GM19463 (cell line): ENCODE measurements at regions not wholly inside any gene's neighbourhood (a gene's known extent, or its start where the extent isn't known, plus 50 kb on each side); places are given as distances from the start of the nearest gene placed in this dataset.

Experiments
- ATAC-seq: cut with Tn5 transposase; IDR thresholded peaks from one replicate; pipeline ENCODE4 v1.9.1; 2021; ENCODE audit warnings: mild to moderate bottlenecking, moderate library complexity; ENCODE audit not compliant: unreplicated experiment

DNA sequence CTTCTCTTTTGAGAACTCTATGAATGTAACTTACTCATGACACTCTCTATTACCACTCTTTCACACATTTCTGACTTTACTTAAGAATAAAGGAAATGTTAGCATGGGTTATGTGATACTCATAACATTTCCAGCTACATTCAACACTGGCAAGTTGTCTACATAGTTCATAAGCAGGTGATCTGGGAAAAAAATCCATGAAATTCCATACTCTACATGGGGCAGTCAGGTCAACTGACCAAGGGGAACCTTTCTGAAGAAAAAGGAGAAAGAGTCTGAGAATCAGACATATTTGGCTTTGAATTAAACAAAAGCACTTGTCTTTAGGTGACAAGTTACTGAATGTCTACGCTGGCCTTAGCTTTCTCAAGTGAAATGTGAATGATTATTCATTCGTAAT, 329.1 kb upstream of the ROBO1 start:
- no peak for ATAC-seq

DNA sequence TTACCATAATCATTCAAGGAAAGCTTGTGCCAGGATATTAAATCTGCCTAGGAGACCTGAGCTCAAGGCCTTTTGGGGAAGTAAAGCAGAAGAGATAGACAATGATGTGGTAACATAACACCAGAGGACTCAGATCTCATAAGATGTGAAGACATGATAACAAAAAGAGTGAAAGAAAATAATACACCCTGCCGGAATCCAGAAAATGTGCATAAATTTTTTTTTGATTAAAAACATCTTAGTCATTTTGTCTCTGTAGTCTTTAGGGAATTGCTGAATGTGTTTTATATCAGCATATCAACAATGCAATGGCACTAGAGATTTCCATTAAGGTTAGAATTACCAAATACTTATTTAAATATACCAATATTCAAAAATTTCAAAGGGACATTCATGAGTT, 326.8 kb upstream of the ROBO1 start:
- ATAC-seq = no peak

- no peak for ATAC-seq
Observed at GRCh38 chr3:80087767-80088166, 320.0 kb upstream of the ROBO1 start.

- ATAC-seq = no peak
Observed at GRCh38 chr3:80086426-80086825, 318.6 kb upstream of the ROBO1 start.

DNA sequence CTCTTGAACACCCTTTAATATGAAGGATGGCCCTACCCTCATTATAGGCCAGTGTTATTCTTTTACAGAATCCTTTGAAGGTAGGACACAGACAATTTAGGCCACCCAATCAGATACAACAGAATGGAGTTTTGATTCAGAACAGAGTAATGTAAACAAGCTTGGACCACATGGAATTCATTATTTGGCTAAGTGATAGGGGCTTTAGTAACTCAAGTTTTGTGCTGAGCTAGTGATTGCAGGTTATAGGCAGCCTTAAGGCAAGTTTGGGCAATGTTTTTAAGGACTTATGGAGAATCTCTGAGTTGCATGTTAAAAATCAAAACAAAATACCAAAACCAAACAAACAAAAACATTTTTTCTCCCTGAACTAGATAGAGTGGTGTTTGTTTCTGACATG, 312.1 kb upstream of the ROBO1 start:
- no peak for ATAC-seq

GRCh38 chr3:80068459-80068858, 300.7 kb upstream of the ROBO1 start:
- no peak for ATAC-seq

- ATAC-seq = no peak
Observed at GRCh38 chr3:80063535-80063934, 295.7 kb upstream of the ROBO1 start.

- no peak for ATAC-seq
Observed at GRCh38 chr3:80060664-80061063, 292.9 kb upstream of the ROBO1 start.

DNA sequence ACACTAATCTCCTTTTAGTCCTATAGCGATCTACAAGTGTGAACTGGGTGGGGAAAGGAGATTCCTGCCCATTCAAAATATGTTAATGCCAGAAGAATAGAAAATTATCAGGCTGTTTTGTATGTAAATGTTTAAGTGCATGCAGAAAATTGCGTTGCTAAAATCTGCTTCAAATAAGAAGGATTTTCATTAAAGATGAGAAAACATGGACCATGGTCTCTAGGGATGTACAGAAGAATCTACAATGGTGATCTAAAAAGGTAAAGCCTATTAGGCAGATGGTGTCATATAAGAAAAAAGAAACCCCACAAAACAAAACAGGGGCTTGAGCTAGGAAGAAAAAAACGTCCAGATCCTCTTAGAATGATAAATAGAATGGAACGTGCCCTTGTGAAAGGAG, 287.5 kb upstream of the ROBO1 start:
- ATAC-seq = no peak

DNA sequence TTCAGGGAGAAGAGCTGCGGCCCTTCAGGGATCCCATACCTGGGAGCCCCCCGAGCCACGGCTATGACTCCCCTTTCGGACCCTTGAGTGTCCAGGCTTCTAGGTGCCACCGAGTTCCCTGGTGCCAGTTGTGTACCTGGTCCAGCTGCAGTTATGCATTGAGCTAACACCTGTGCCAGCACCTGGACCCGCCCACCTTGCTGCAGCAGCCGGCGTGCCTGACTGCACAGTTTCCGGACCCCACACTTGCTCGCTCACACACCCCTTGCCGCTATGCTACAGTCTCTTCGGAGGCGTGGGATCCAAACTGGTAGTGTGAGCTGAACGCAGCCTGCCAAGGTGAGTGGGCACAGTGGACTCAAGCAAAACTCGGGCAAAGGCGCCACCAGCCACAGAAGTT, 284.5 kb upstream of the ROBO1 start:
- ATAC-seq = no peak

- no peak for ATAC-seq
Observed at GRCh38 chr3:80051602-80051962, 283.8 kb upstream of the ROBO1 start.

GRCh38 chr3:80050826-80051601, 283.2 kb upstream of the ROBO1 start:
- ATAC-seq = no peak

DNA sequence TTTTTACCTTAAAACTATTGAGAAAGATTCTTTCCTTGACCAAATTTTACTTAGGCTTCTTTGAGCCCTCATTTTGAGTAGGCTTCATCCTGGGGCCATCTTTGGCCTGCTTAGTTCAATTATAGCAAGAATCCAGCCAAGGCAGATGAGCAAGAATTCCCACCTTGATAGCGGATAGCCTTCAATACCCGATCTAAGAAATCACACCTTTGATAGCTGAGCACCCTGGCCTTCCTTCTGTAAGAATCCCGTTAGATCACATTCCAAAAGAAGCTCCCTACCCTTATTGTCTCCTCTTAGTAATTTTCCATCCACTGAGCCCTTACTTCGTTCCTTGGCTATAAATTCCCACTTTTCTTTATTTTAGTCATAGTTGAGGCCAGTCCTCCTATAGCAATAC, 275.4 kb upstream of the ROBO1 start:
- ATAC-seq = no peak

DNA sequence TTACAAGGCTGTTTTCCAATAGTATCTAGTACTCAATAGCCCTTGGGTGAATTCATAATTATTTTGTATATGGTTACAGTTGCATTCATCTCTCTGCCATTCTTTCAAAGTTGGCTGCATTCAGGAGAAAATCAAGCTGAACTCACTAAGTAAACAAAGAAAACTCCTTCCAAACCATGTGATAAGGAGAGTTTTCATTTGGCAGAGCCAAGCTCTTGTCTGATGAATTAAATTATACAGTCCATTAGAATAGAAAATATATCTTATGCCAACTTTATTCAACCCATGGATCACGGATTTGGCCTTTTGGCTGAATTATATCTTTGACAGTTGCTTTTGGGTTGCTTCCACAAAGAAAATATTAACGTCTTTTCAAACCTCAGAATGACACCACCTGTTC, 272.3 kb upstream of the ROBO1 start:
- ATAC-seq = no peak

- ATAC-seq = no peak
Observed at GRCh38 chr3:80036176-80036575, 268.4 kb upstream of the ROBO1 start.

- ATAC-seq = no peak
Observed at GRCh38 chr3:80035021-80035420, 267.2 kb upstream of the ROBO1 start.

GRCh38 chr3:80023010-80023409, 255.2 kb upstream of the ROBO1 start:
- no peak for ATAC-seq

- ATAC-seq = no peak
Observed at GRCh38 chr3:80018375-80018774, 250.6 kb upstream of the ROBO1 start.

DNA sequence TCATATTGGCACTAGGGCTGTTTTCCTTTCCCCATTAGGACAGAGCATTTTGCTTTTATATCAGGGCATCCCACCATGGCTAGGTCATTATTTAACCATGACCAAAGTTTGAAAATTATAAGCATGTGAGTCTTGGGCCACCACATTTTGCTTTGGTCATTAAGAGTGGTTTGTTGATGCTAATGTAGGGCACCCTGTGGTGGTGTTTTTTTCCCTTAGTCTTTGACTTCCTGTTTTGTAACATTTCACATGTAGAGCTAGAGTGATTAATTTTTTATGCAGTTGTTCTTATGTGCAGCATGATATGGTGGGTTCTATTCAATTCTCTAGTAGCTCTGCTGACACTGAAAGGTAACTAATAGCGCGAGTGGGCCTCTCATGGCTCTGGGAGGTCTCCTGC, 249.6 kb upstream of the ROBO1 start:
- ATAC-seq = no peak

GRCh38 chr3:80014576-80014975, 246.8 kb upstream of the ROBO1 start:
- no peak for ATAC-seq

- ATAC-seq = no peak
Observed at GRCh38 chr3:80010021-80010571, 242.3 kb upstream of the ROBO1 start.

- no peak for ATAC-seq
Observed at GRCh38 chr3:80007522-80007921, 239.7 kb upstream of the ROBO1 start.

DNA sequence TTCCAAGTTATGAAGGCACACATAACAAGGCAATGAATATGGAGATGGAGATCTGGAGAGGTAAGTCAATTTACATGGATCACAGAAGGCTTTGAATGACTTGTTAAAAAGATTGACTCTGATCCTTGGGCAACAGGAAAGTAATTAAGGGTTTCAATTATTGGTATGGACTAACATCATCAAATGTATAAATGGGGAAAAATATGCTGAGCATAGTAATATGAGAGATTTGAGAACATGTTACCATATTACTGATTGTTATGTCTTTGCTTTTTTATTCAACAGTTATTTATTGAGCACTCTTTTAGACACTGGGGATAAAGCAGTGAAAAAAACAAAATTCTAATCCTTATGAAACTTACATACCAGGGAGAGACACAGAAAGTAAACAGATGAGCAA, 238.5 kb upstream of the ROBO1 start:
- ATAC-seq = no peak
